Gastrocnemius medialis (tissue), 4 donors: ENCODE measurements at regions not wholly inside any gene's neighbourhood (a gene's known extent, or its start where the extent isn't known, plus 50 kb on each side); places are given as distances from the start of the nearest gene placed in this dataset.
"Not testable (repeated sequence)": the region's sequence is repeated elsewhere in the genome, so short reads cannot be mapped to it uniquely, and the experiment has no call there.

Experiments
- CTCF ChIP-seq, 5 experiments: fragments of 450-650 bp in 3 of 5; fragments of 200-600 bp in 2 of 5; sonication (generic) in 2 of 5; IDR thresholded peaks in 4 of 5; conservative IDR thresholded peaks in 1 of 5; 1 replicate in 4 of 5; 2 replicates in 1 of 5; pipeline ENCODE4 v1.5.1; 2016 to 2019; ENCODE audit warnings: antibody characterized with exemption in 5 of 5, mild to moderate bottlenecking in 3 of 5, moderate library complexity in 3 of 5
- POLR2A ChIP-seq, 2 donors: fragments of 450-650 bp; IDR thresholded peaks; one replicate each; pipeline ENCODE4 v1.6.1; 2017; ENCODE audit warnings: antibody characterized with exemption in 2 of 2, mild to moderate bottlenecking in 2 of 2, moderate library complexity in 2 of 2

- not testable (repeated sequence) for TF ChIP-seq CTCF (IDR thresholded peaks at IDR 0.05 in 4 of 5, conservative IDR thresholded peaks at IDR 0.05 in 1 of 5); POLR2A (IDR thresholded peaks at IDR 0.05)
Observed at GRCh38 chr18:73330106-73330505, 462.3 kb upstream of the NETO1 start.
